Common myeloid progenitor, CD34-positive (primary cell): ENCODE measurements at regions not wholly inside any gene's neighbourhood (a gene's known extent, or its start where the extent isn't known, plus 50 kb on each side); places are given as distances from the start of the nearest gene placed in this dataset.

Source experiments
- CTCF ChIA-PET: fragments of 350-600 bp; sonication (Branson Sonifier 250); formaldehyde crosslinking; loops from one replicate; lab custom pipeline; 2021; ENCODE audit warnings: antibody characterized with exemption; lab: Charles Lee
- POLR2A ChIA-PET: fragments of 350-600 bp; sonication (Branson Sonifier 250); formaldehyde crosslinking; loops from one replicate; lab custom pipeline; 2021; ENCODE audit warnings: antibody characterized with exemption; lab: Charles Lee
- DNase-seq, 3 donors: peaks; one replicate each; pipeline versions ENCODE4 v3.0.0 to v3.0.0-alpha.2; 2013
- H3K27ac ChIP-seq, 2 experiments: 1 replicate in 1 of 2; 2 replicates in 1 of 2; pipeline ENCODE4 v1.7.0; 2013; ENCODE audit warnings: inconsistent platforms in 2 of 2, low read length in 2 of 2, mild to moderate bottlenecking in 2 of 2, low read depth in 1 of 2, moderate library complexity in 1 of 2; ENCODE audit not compliant: severe bottlenecking in 2 of 2, insufficient read depth in 1 of 2, poor library complexity in 1 of 2
- H3K27me3 ChIP-seq, 5 experiments: replicated peaks in 2 of 5; 1 replicate in 3 of 5; 2 replicates in 2 of 5; pipeline versions ENCODE4 v1.6.1 to v1.7.0; 2013; ENCODE audit warnings: low read length in 4 of 5, mild to moderate bottlenecking in 2 of 5, moderate library complexity in 2 of 5, inconsistent platforms in 1 of 5; ENCODE audit not compliant: insufficient read depth in 5 of 5, control insufficient read depth in 4 of 5
- H3K36me3 ChIP-seq, 4 experiments: 1 replicate in 2 of 4; 2 replicates in 2 of 4; pipeline versions ENCODE4 v1.6.1 to v1.7.0; 2013; ENCODE audit warnings: low read length in 3 of 4, control low read depth in 1 of 4, mild to moderate bottlenecking in 1 of 4; ENCODE audit not compliant: control insufficient read depth in 4 of 4, insufficient read depth in 4 of 4
- H3K4me1 ChIP-seq, 4 experiments: 1 replicate in 3 of 4; 2 replicates in 1 of 4; pipeline versions ENCODE4 v1.6.1 to v1.7.1; 2013; ENCODE audit warnings: low read length in 3 of 4, mild to moderate bottlenecking in 3 of 4, control low read depth in 1 of 4, inconsistent platforms in 1 of 4, moderate library complexity in 1 of 4; ENCODE audit not compliant: control insufficient read depth in 4 of 4, insufficient read depth in 4 of 4; ENCODE audit errors: control extremely low read depth in 1 of 4
- H3K4me3 ChIP-seq, 7 experiments: 1 replicate in 4 of 7; 2 replicates in 3 of 7; pipeline versions ENCODE4 v1.5.1 to v1.7.0; 2013; ENCODE audit warnings: mild to moderate bottlenecking in 7 of 7, low read length in 6 of 7, moderate library complexity in 6 of 7, inconsistent platforms in 2 of 7, low read depth in 2 of 7, control low read depth in 1 of 7; ENCODE audit not compliant: insufficient read depth in 4 of 7, control insufficient read depth in 1 of 7; ENCODE audit errors: extremely low read depth in 1 of 7
- H3K9me3 ChIP-seq, 5 experiments: 1 replicate in 4 of 5; 2 replicates in 1 of 5; pipeline versions ENCODE4 v1.6.1 to v1.7.1; 2013; ENCODE audit warnings: low read length in 4 of 5, mild to moderate bottlenecking in 2 of 5, inconsistent platforms in 1 of 5, low read depth in 1 of 5, moderate library complexity in 1 of 5; ENCODE audit not compliant: control insufficient read depth in 4 of 5, insufficient read depth in 2 of 5; ENCODE audit errors: control extremely low read depth in 1 of 5
- WGBS: methylation state at CpG from one replicate; pipeline ENCODE4 v1.1.5; 2013; ENCODE audit not compliant: insufficient coverage; 5-methylcytosine and 5-hydroxymethylcytosine counted together

- H3K4me1 ChIP-seq: peaks cover 0 to 4% (median 2%) of the 10 kb centered on the region in 4 experiments
- DNase-seq: no peak
- no peak overlapping the region for H3K27ac ChIP-seq
- H3K27me3 ChIP-seq: no peaks in the 10 kb centered on the region
- 97% methylated on average over 8 of the region's 9 CpGs for WGBS
- no peaks in the 10 kb centered on the region for H3K9me3 ChIP-seq
- no peaks in the 10 kb centered on the region for H3K36me3 ChIP-seq
- CTCF ChIA-PET: no interaction called here
- H3K4me3 ChIP-seq: no peak overlapping the region
- POLR2A ChIA-PET: no interaction called here
Observed at GRCh38 chr10:4217653-4218052, 432.6 kb upstream of the KLF6 start.

GRCh38 chr10:4217187-4217586 lies 432.2 kb upstream of the KLF6 start:
- Histone ChIP-seq H3K36me3 (no peaks in the 10 kb centered on the region), H3K27ac (no peak overlapping the region), H3K4me3 (no peak overlapping the region), H3K27me3 (no peaks in the 10 kb centered on the region), H3K4me1 (peaks cover 0 to 4% (median 2%) of the 10 kb centered on the region in 4 experiments), H3K9me3 (no peaks in the 10 kb centered on the region)
- POLR2A ChIA-PET: no interaction called here
- DNase-seq: no peak
- CTCF ChIA-PET: no interaction called here
- WGBS: 96% methylated on average over 5 of the region's 5 CpGs

GRCh38 chr10:4216726-4217125 lies 431.7 kb upstream of the KLF6 start:
- ChIA-PET POLR2A (no interaction called here), CTCF (no interaction called here)
- no peaks in the 10 kb centered on the region for H3K36me3 ChIP-seq
- H3K27me3 ChIP-seq: no peaks in the 10 kb centered on the region
- DNase-seq: no peak
- H3K4me1 ChIP-seq: peaks cover 0 to 4% (median 2%) of the 10 kb centered on the region in 4 experiments
- H3K27ac ChIP-seq: no peak overlapping the region
- WGBS: 100% methylated on average over 1 of the region's 3 CpGs
- H3K9me3 ChIP-seq: no peaks in the 10 kb centered on the region
- no peak overlapping the region for H3K4me3 ChIP-seq

- WGBS: 95% methylated on average over 4 of the region's 4 CpGs
- ChIA-PET CTCF (no interaction called here), POLR2A (no interaction called here)
- Histone ChIP-seq H3K27ac (no peak overlapping the region), H3K36me3 (no peaks in the 10 kb centered on the region), H3K4me3 (no peak overlapping the region), H3K4me1 (peaks cover 0 to 4% (median 2%) of the 10 kb centered on the region in 4 experiments), H3K27me3 (no peaks in the 10 kb centered on the region), H3K9me3 (no peaks in the 10 kb centered on the region)
- DNase-seq: no peak
Observed at GRCh38 chr10:4215963-4216575, 431.1 kb upstream of the KLF6 start.

DNA sequence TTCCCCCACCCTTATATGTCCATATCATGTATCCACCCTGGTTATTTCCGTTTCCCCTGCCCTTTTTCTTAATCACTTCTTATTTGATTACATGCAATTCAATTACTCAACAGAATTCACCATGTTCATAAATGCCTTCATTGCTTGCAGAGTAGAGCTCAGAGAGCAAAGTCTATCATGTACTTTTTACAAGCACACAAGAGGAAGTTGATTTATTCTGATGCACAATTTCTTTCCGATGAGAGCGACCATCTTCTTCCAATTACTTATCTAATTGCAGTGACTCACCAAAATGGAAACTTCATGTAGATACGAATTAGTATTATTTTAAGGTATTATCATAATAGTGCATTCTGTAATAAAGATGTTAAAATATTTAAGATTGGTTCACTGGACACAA lies 430.5 kb upstream of the KLF6 start:
- no peaks in the 10 kb centered on the region for H3K36me3 ChIP-seq
- ChIA-PET CTCF (no interaction called here), POLR2A (no interaction called here)
- no peaks in the 10 kb centered on the region for H3K9me3 ChIP-seq
- peaks cover 0 to under 1% (median under 1%) of the 10 kb centered on the region in 4 experiments for H3K4me1 ChIP-seq
- H3K27me3 ChIP-seq: no peaks in the 10 kb centered on the region
- no peak overlapping the region for H3K27ac ChIP-seq
- WGBS: 100% methylated on average over 1 of the region's 4 CpGs
- no peak overlapping the region for H3K4me3 ChIP-seq
- DNase-seq: no peak

- H3K4me1 ChIP-seq: no peaks in the 10 kb centered on the region
- no peaks in the 10 kb centered on the region for H3K9me3 ChIP-seq
- H3K27ac ChIP-seq: no peak overlapping the region
- ChIA-PET CTCF (interaction anchor here (1.2 kb wide), 1 partner anchor 9 kb away, joined by 3 read pairs; no protein-coding TSS in a partner anchor), POLR2A (no interaction called here)
- 100% methylated on average over 1 of the region's 1 CpG for WGBS
- no peak for DNase-seq
- H3K27me3 ChIP-seq: no peaks in the 10 kb centered on the region
- H3K36me3 ChIP-seq: no peaks in the 10 kb centered on the region
- H3K4me3 ChIP-seq: no peak overlapping the region
Observed at GRCh38 chr10:4214908-4215307, 429.9 kb upstream of the KLF6 start.

GRCh38 chr10:4213441-4213840 lies 428.4 kb upstream of the KLF6 start:
- CTCF ChIA-PET: interaction anchor here (1.2 kb wide), 1 partner anchor 8 kb away, joined by 3 read pairs; no protein-coding TSS in a partner anchor
- no peak overlapping the region for H3K27ac ChIP-seq
- 100% methylated on average over 1 of the region's 4 CpGs for WGBS
- no peaks in the 10 kb centered on the region for H3K36me3 ChIP-seq
- no peak overlapping the region for H3K4me3 ChIP-seq
- H3K27me3 ChIP-seq: no peaks in the 10 kb centered on the region
- H3K9me3 ChIP-seq: no peaks in the 10 kb centered on the region
- POLR2A ChIA-PET: no interaction called here
- no peak for DNase-seq
- H3K4me1 ChIP-seq: no peaks in the 10 kb centered on the region
